ENCODE measurements at regions not wholly inside any gene's neighbourhood (a gene's known extent, or its start where the extent isn't known, plus 50 kb on each side); places are given as distances from the start of the nearest gene placed in this dataset.

DNA sequence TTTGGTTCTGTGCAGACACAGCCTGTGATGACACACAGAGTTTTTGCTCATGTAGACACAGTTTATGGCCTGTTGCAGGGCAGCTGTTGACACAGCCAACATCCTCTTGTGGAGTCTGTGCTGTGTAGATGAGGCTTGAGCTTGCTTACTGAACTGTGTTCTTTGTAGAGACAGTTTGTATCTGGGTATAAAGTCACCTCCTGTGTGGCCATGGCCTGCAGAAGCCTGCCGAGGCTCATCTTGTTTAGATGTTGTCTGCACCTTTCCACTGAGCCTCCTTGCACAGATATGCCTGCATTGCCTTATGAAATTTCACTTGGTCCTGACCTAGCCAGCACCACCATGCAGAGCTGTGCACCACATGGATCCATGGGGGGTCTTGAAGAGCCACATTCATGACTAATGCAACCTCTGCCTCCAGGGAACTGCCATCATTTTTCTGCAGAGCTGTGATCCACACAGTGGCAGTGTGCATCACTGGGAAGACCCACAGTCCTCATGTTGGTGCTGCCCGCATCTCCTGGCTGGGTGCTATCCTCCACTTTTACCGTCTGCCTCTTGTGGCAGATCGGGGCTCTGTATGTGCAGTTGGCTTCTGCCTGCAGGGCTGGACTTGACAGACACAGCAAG, 198.0 kb upstream of the MAMLD1 start:
- DNase-seq (ENCODE audit: low read depth in 2 of 2), result no peak

- no peak for DNase-seq (ENCODE audit: low read depth in 2 of 2)
Observed at GRCh38 chrX:150165776-150166610, 197.1 kb upstream of the MAMLD1 start.

DNA sequence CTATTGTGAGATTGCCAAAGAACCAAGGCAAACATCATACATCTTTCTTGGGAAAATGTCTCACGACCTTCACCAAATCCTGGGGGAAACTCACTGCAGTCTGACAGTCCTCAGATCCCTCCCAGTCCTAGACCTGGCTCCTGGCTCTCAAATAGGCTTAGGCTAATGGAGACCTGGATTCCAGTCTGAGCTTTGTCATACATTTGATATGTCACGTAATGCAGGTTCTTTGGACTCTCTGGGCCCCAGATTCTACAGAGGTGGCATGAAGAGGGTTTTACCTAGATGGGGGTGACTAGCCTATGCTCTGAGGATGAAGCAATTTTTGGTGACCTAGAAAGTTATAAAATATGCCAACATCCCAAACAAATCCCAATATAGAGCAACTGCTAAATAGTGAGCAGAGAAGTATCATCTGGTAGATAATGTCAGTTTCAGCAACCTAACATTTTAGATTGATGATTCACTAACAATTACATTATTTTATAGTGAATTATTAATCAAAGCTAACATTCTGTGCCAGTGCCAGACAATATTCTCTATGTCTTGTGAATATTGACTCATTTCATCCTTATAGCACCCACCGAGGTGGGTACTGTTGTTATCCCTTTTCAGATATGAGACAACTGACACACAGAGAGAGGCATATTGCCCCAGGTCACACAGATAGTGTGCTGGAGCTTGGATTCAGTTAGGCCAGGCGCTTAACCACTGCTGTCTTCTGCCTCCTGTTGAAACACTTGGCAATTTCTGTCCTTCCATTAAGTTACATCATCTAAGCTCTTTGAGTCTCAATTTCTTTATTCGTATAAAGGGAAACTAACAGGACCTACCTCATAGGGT, 195.4 kb upstream of the MAMLD1 start:
- DNase-seq (ENCODE audit: low read depth in 2 of 2), result no peak

DNA sequence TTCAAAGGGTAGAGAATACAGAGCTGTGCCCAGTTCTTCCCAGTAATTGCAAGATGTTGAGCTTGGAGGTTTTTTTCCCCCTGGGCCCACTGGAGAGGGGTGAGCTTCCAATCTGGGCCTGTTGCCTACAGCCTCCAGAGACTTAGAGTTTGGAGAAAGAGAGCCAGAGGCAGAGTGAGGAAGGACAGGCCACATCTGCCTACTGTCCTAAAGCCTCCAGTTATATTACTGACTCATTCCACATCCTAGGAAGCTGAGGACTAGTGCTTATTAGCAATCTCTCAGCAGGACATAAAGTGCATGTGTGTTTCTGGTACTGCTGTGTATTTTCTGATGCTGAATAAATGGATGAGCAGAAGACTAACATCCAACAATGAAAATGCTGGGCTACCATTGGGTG, 181.0 kb upstream of the MAMLD1 start:
- DNase-seq (ENCODE audit: low read depth in 2 of 2), result no peak

GRCh38 chrX:150184491-150184890, 178.6 kb upstream of the MAMLD1 start:
- DNase-seq (ENCODE audit: low read depth in 2 of 2), result no peak

GRCh38 chrX:150185766-150186165, 177.4 kb upstream of the MAMLD1 start:
- DNase-seq (ENCODE audit: low read depth in 2 of 2), result no peak

DNA sequence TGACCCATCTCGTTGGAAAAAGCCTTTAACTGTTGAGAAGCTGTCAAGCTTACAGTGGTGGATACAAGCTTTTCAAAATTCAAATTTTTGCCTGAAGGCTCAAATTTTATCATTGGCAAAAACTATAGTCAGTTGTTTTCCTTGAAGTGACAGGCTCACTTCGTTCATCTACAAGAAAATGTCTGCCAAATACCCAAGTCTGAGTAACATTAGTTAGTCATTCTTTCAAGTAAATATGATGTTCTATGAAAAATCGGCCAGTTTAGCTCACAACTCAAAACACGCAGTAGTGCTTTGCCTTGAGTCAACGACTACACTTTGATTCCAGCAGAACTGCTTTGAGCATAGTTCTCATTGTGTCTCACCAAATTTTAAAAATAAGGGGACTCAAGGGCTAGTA, 170.3 kb upstream of the MAMLD1 start:
- no peak for DNase-seq (ENCODE audit: low read depth in 2 of 2)

DNA sequence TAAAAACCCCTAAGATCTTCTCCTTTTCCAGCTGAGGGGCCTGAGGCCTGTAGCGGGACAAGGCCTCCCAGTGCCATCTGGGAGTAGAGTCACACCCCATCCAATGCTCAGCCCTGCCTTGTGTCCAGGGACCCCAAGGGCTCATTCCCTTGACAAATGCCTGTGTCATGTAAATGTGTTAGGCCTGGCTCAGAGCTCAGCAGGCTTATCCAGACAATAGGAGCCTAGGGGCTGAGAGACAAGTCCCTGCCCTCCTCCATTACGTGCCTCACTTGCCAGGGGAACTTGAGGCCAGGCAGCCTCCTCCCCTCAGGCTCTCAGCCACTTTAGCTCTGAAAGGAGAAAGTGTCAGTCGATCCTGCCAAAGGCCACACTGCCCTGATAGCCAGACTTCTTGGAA, 166.8 kb upstream of the MAMLD1 start:
- no peak for DNase-seq (ENCODE audit: low read depth in 2 of 2)

GRCh38 chrX:150197388-150197787, 165.7 kb upstream of the MAMLD1 start:
- DNase-seq (ENCODE audit: low read depth in 2 of 2), result no peak

- DNase-seq (ENCODE audit: low read depth in 2 of 2), result no peak
Observed at GRCh38 chrX:150198776-150199175, 164.3 kb upstream of the MAMLD1 start.

- no peak for DNase-seq (ENCODE audit: low read depth in 2 of 2)
Observed at GRCh38 chrX:150199181-150199580, 163.9 kb upstream of the MAMLD1 start.

DNA sequence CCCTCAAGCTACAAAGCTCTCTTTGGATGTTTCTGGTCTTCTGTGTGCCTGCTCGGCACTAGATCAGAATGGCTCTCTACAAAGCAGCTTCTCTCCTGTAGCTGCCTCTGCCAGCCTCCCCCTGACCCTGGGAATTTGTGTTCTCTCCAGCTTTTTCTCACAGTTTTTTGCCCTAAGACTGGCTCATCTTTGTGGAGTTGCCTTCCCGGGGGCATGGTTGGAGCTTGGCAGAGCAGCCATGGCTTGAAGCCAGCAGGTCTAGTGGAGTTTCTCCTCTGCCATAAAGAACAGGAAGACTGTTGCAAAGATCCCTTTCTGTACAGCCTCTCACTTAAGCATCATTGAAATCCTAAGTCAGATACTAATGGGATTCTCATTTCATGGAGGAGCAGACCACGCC, 163.3 kb upstream of the MAMLD1 start:
- DNase-seq (ENCODE audit: low read depth in 2 of 2), result no peak

- no peak for DNase-seq (ENCODE audit: low read depth in 2 of 2)
Observed at GRCh38 chrX:150200361-150200760, 162.8 kb upstream of the MAMLD1 start.

- peak; percentile 64 to 66 for DNase-seq (ENCODE audit: low read depth in 2 of 2)
Observed at GRCh38 chrX:150200820-150201287, 162.3 kb upstream of the MAMLD1 start.

DNA sequence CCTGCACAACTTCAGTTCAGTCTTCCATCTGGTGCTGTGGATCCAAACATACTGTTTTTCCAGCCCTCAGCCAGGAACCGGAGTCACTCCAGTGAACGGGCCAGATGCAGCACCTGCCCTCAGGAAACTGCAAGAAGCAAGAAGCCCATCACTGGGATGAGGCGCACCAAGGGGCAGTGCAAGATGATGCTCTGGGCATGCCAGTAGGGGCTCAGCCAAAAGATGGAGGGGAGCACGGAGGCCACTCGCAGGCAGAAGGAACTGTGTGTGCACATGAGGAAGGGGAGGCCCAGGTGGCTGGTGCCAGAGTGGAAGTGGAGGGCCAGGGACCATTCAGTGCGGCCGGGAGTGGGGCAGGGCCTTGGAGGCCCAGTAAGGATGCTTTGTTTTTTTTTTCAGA, 161.7 kb upstream of the MAMLD1 start:
- DNase-seq (ENCODE audit: low read depth in 2 of 2), result no peak

DNA sequence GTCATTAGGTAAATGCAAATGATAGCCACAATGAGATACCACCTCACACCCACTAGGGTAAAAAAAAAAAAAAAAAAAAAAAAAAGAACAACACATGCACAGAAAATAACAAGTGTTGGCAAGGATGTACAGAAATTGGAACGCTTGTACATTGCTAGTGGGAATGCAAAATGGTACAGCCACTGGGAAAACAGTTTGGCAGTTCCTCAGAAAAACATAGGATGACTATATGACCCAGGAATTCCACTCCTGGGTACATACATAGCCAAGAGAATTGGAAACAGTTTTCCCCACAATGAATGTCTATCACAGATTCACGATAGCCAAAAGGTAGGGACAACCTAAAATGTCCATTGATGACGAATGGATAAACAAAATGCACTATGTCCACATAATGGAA, 161.3 kb upstream of the MAMLD1 start:
- no peak for DNase-seq (ENCODE audit: low read depth in 2 of 2)

DNA sequence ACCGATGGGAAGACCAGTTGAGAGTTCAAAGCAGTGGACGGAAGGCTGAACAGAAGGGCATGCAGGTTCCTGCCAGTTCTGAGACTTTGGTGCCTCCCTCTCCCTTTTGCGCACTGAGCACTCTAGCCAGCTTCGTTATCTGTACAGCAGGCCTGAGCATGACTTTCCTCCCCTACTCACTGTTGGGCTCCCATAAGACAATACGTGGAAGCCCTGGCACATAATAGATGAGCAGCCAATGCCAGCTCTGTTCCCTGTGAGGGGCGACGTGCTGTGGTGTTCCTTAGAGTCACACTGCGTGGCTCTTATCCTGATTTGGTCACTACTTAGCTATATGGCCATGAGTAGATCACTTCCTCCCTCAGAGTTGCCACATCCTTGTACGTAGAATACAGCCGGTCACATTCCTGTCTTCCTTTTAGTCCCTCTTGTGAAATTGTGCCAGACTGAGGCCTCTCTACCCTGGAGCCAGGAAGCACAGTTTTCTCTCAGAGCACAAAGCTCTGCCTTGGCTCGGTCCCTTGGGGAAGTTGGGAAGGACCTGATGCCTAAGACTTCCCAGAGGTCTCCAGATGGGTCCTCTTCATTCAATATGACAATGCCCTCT, 160.4 kb upstream of the MAMLD1 start:
- DNase-seq (ENCODE audit: low read depth in 2 of 2), result no peak

- DNase-seq (ENCODE audit: low read depth in 2 of 2), result no peak
Observed at GRCh38 chrX:150203248-150203645, 159.9 kb upstream of the MAMLD1 start.

- no peak for DNase-seq (ENCODE audit: low read depth in 2 of 2)
Observed at GRCh38 chrX:150205011-150205410, 158.1 kb upstream of the MAMLD1 start.

GRCh38 chrX:150207733-150208132, 155.4 kb upstream of the MAMLD1 start:
- DNase-seq (ENCODE audit: low read depth in 2 of 2), result no peak

DNA sequence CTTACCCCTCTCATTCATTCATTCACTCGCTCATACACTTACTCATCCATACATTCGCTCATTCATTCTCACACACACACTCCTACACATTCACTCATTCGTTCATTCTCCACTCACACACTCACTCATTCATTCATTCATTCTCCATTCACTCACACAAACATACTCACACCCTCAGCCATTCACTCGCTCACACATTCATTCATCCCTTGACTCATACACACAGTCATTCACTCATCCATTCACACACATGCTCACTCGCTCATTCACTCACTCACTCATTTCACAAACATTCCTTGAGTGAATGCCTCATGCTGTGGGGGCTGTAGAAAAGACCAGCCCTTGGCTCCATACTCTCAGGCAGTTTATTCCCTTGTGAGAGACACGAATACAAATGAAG, 151.1 kb upstream of the MAMLD1 start:
- DNase-seq (ENCODE audit: low read depth in 2 of 2), result no peak

Measured in stimulated activated CD8-positive, alpha-beta memory T cell treated with anti-CD3 and anti-CD28 coated beads, Interleukin-15, amount 100 ng/mL, for 48 hours (primary cell).